DND-41 (cell line): ENCODE measurements at regions not wholly inside any gene's neighbourhood (a gene's known extent, or its start where the extent isn't known, plus 50 kb on each side); places are given as distances from the start of the nearest gene placed in this dataset.

Experiments
- EZH2 ChIP-seq: IDR thresholded peaks from 3 replicates; pipeline ENCODE4 v1.6.1; 2012; ENCODE audit warnings: borderline replicate concordance, low read depth, mild to moderate bottlenecking, moderate library complexity, low read length, inconsistent platforms; ENCODE audit not compliant: severe bottlenecking
- TF ChIP-seq, protein P1 (sequence below): IDR thresholded peaks from 2 replicates; pipeline ENCODE4 v1.5.1; 2012; ENCODE audit warnings: borderline replicate concordance, low read length, moderate library complexity, mild to moderate bottlenecking; ENCODE audit not compliant: poor library complexity, severe bottlenecking; ENCODE audit errors: extremely low read depth

DNA sequence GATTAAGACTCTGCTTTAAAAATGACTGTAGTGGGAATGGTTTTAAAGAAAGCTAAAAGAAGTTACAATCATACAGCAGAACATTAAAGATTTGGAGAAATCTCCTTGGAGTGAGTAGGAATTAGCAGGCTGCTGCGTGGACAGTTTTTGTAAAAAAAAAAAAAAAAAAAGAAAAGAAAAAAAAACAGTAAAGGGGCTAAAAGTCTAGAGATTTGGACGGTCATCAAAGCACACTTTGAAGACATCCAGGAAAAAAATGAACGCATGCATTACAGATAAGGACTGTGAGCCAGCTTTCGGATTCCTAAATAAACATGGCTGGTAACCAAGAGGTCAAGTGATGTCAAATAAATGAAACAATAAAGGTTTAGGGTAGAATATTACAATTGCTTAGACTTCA lies 1700.6 kb downstream of the PCDH9 start:
- TF ChIP-seq, protein P1, sequence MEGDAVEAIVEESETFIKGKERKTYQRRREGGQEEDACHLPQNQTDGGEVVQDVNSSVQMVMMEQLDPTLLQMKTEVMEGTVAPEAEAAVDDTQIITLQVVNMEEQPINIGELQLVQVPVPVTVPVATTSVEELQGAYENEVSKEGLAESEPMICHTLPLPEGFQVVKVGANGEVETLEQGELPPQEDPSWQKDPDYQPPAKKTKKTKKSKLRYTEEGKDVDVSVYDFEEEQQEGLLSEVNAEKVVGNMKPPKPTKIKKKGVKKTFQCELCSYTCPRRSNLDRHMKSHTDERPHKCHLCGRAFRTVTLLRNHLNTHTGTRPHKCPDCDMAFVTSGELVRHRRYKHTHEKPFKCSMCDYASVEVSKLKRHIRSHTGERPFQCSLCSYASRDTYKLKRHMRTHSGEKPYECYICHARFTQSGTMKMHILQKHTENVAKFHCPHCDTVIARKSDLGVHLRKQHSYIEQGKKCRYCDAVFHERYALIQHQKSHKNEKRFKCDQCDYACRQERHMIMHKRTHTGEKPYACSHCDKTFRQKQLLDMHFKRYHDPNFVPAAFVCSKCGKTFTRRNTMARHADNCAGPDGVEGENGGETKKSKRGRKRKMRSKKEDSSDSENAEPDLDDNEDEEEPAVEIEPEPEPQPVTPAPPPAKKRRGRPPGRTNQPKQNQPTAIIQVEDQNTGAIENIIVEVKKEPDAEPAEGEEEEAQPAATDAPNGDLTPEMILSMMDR = no peak
- TF ChIP-seq EZH2 = no peak
